ENCODE measurements at regions not wholly inside any gene's neighbourhood (a gene's known extent, or its start where the extent isn't known, plus 50 kb on each side); places are given as distances from the start of the nearest gene placed in this dataset.

DNA sequence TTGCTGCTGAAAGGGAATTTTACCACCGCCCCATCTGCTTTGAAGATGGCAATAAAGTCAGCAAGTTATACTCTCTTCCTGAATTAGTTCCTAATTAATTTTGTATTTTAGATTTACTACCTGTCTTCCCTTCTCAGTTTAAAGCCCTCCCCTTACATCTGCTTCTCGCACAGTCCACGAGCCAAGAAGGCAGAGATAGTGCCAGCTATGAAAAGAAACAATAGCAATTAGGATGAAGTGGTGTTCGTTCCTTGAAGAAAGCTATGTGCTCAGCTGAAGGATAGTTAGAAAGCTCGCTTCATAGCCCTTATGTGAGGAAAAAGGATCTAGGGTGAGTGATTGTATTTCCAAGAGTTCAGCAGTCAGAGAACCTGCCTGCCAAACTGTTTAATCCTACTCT, 1678.8 kb upstream of the TENM3 start:
- 23 to 24% methylated on average over 5 of the region's 5 CpGs for WGBS, 2 donors
- DNase-seq (ENCODE audit: low spot score in 2 of 2) = no peak
- intact Hi-C loops (cut with DNase I; ENCODE audit: low total_unique reads) = no loop called here
- H3K4me3 ChIP-seq (ENCODE audit: low read depth, poor library complexity, severe bottlenecking) = no peak overlapping the region
- no peak for TF ChIP-seq POLR2A (IDR thresholded peaks at IDR 0.05)
- TF ChIP-seq, protein P1, sequence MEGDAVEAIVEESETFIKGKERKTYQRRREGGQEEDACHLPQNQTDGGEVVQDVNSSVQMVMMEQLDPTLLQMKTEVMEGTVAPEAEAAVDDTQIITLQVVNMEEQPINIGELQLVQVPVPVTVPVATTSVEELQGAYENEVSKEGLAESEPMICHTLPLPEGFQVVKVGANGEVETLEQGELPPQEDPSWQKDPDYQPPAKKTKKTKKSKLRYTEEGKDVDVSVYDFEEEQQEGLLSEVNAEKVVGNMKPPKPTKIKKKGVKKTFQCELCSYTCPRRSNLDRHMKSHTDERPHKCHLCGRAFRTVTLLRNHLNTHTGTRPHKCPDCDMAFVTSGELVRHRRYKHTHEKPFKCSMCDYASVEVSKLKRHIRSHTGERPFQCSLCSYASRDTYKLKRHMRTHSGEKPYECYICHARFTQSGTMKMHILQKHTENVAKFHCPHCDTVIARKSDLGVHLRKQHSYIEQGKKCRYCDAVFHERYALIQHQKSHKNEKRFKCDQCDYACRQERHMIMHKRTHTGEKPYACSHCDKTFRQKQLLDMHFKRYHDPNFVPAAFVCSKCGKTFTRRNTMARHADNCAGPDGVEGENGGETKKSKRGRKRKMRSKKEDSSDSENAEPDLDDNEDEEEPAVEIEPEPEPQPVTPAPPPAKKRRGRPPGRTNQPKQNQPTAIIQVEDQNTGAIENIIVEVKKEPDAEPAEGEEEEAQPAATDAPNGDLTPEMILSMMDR (IDR thresholded peaks at IDR 0.05) = no peak

DNA sequence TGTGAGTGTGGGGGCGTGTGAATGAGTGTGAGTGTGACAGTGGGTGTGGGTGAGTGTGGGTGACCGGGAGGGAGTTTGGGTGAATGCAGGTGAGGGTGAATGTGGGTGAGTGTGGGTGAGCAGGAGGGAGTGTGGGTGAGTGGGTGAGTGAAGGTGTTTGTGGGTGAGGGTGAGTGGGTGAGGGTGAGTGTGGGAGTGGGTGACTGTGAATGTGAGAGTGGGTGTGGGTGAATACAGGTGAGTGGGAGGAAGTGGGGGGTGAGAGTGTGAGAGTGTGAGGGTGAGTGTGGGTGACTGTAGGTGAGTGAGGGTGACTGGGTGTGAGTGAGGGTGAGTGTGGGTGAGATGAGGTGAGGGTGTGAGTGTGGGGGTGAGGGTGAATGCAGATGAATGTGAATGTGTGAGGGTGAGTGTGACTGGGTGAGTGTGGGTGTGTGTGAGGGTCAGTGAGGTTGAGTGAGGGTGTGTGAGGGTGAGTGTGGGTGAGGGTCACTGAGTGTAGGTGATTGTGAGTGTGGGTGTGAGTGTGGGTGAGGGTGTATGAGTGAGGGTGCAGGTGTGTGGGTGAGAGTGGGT, 1677.3 kb upstream of the TENM3 start:
- TF ChIP-seq, protein P1 (IDR thresholded peaks at IDR 0.05) = no peak
- TF ChIP-seq POLR2A (IDR thresholded peaks at IDR 0.05) = no peak
- intact Hi-C loops (cut with DNase I; ENCODE audit: low total_unique reads) = no loop called here
- DNase-seq (ENCODE audit: low spot score in 2 of 2) = no peak
- WGBS, 2 donors = 41 to 70% methylated on average over 2 of the region's 2 CpGs
- no peak overlapping the region for H3K4me3 ChIP-seq (ENCODE audit: low read depth, poor library complexity, severe bottlenecking)

DNA sequence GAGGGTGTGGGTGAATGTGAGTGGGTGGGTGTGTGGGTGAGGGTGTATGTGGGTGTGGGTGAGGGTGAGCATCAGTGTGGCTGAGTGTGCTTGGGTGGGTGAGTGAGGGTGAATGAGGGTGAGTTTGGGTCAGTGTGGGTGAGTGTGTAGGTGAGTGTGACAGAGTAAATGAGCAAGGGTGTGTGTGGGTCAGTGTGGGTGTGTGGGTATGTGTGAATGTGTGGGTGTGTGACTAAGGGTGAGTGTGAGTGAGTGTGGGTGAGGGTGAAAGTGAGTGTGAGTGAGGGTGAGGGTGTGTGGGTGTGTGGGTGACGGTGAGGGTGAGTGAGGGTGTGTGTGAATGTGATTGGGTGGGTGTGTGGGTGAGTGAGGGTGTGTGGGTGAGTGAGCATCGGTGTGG, 1676.7 kb upstream of the TENM3 start:
- no peak for DNase-seq (ENCODE audit: low spot score in 2 of 2)
- H3K4me3 ChIP-seq (ENCODE audit: low read depth, poor library complexity, severe bottlenecking) = no peak overlapping the region
- 50 to 71% methylated on average over 2 of the region's 2 CpGs for WGBS, 2 donors
- intact Hi-C loops (cut with DNase I; ENCODE audit: low total_unique reads) = no loop called here
- TF ChIP-seq, protein P1 (IDR thresholded peaks at IDR 0.05) = no peak
- no peak for TF ChIP-seq POLR2A (IDR thresholded peaks at IDR 0.05)

DNA sequence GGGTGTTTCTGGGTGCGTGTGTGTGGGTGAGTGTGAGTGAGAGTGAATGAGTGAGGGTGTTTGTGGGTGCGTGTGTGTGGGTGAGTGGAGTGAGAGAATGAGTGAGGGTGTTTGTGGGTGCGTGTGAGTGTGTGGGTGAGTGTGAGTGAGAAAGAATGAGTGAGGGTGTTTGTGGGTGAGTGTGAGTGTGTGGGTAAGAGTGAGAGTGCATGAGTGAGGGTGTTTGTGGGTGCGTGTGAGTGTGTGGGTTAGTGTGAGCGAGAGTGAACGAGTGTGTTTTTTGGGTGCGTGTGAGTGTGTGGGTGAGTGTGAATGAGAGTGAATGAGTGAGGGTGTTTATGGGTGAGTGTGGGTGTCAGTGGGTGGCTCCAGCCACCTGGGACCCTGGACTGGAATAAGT, 1676.1 kb upstream of the TENM3 start:
- no peak for DNase-seq (ENCODE audit: low spot score in 2 of 2)
- no peak overlapping the region for H3K4me3 ChIP-seq (ENCODE audit: low read depth, poor library complexity, severe bottlenecking)
- TF ChIP-seq, protein P1 (IDR thresholded peaks at IDR 0.05) = no peak
- TF ChIP-seq POLR2A (IDR thresholded peaks at IDR 0.05) = no peak
- WGBS, 2 donors = 81 to 89% methylated on average over 7 of the region's 7 CpGs
- intact Hi-C loops (cut with DNase I; ENCODE audit: low total_unique reads) = no loop called here

DNA sequence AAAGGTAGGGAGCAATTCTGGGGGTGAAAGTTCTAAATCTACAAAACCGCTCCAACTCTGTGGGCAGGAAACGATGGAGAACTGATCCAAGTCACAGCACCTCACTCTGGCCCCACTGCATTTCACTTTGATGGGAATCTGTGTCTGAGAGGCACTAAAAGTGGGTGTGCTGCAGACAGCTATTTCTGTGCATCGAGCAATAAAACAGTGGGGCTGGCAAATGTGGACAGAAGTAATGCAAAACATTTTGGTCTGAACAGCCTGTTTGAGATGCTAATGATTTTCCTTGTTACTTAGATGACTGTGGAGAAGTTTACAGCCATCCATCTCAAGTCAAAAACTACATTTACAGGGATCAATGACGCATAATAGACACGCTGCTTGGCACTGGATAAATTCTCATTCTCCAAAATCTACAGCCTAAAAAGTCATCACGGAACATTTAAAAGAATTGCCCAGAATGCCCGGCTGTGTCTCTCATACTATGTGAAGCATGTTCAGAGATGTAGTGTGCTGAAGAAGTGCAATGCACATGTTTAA, 1671.6 kb upstream of the TENM3 start:
- no peak for DNase-seq (ENCODE audit: low spot score in 2 of 2)
- no peak for TF ChIP-seq POLR2A (IDR thresholded peaks at IDR 0.05)
- 56 to 65% methylated on average over 7 of the region's 7 CpGs for WGBS, 2 donors
- H3K4me3 ChIP-seq (ENCODE audit: low read depth, poor library complexity, severe bottlenecking) = no peak overlapping the region
- intact Hi-C loops (cut with DNase I; ENCODE audit: low total_unique reads) = no loop called here

DNA sequence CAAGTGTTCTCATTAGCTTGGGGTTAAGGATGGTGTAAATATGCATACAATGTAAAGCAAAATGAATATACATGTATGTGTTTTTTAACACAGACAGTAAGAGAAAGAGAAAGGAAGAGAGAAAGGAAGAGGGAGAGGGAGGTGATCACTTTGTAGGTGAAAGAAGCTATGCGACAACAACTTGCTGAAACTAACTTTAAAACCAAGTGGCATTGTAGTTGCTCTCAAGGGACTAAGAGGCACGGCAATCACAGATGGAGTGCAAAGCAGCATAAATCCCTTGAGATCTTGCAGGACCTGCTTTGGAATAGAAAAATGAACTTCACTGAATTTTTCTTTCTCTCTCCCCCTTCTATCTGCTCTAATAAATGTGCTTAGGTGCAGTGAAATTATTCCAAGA, 1665.0 kb upstream of the TENM3 start:
- TF ChIP-seq, protein P1 (IDR thresholded peaks at IDR 0.05) = no peak
- no peak for TF ChIP-seq POLR2A (IDR thresholded peaks at IDR 0.05)
- no peak overlapping the region for H3K4me3 ChIP-seq (ENCODE audit: low read depth, poor library complexity, severe bottlenecking)
- intact Hi-C loops (cut with DNase I; ENCODE audit: low total_unique reads) = no loop called here
- DNase-seq (ENCODE audit: low spot score in 2 of 2) = no peak
- WGBS, 2 donors = 69 to 79% methylated on average over 2 of the region's 2 CpGs
